Trophoblast cell (in vitro differentiated cells and primary cell): ENCODE measurements at regions not wholly inside any gene's neighbourhood (a gene's known extent, or its start where the extent isn't known, plus 50 kb on each side); places are given as distances from the start of the nearest gene placed in this dataset.

Experiments used
- DNase-seq, 2 donors: peaks; one replicate each; pipeline ENCODE4 v3.0.0-alpha.2; 2016
- H2AFZ ChIP-seq: 2 replicates; pipeline ENCODE4 v1.6.1; 2013; ENCODE audit warnings: low read length, moderate library complexity, mild to moderate bottlenecking; ENCODE audit not compliant: insufficient read depth, poor library complexity
- H2AK5ac ChIP-seq: 2 replicates; pipeline ENCODE4 v1.6.1; 2013; ENCODE audit warnings: mild to moderate bottlenecking, low read length
- H2BK120ac ChIP-seq: 2 replicates; pipeline ENCODE4 v1.6.1; 2013; ENCODE audit warnings: low read length, mild to moderate bottlenecking, moderate library complexity; ENCODE audit not compliant: insufficient read depth, poor library complexity
- H2BK12ac ChIP-seq: 2 replicates; pipeline ENCODE4 v1.6.1; 2013; ENCODE audit warnings: mild to moderate bottlenecking, low read length, moderate library complexity
- H2BK5ac ChIP-seq: 2 replicates; pipeline ENCODE4 v1.6.1; 2013; ENCODE audit warnings: low read length, low read depth, moderate library complexity, mild to moderate bottlenecking; ENCODE audit not compliant: poor library complexity
- H3K14ac ChIP-seq: 2 replicates; pipeline ENCODE4 v1.6.1; 2013; ENCODE audit warnings: mild to moderate bottlenecking, low read length
- H3K18ac ChIP-seq: 2 replicates; pipeline ENCODE4 v1.6.1; 2013; ENCODE audit warnings: mild to moderate bottlenecking, low read length
- H3K23ac ChIP-seq: 2 replicates; pipeline ENCODE4 v1.6.1; 2013; ENCODE audit warnings: low read length
- H3K27ac ChIP-seq: 2 replicates; pipeline ENCODE4 v1.5.1; 2013; ENCODE audit warnings: low read depth, mild to moderate bottlenecking, inconsistent platforms, low read length, moderate library complexity
- H3K27me3 ChIP-seq: 2 replicates; pipeline ENCODE4 v1.6.1; 2013; ENCODE audit warnings: inconsistent platforms, mild to moderate bottlenecking, low read length, moderate library complexity; ENCODE audit not compliant: insufficient read depth
- H3K36me3 ChIP-seq, 2 experiments: 1 replicate in 1 of 2; 2 replicates in 1 of 2; pipeline ENCODE4 v1.6.1; 2013; ENCODE audit warnings: low read length in 2 of 2, mild to moderate bottlenecking in 2 of 2, moderate library complexity in 1 of 2; ENCODE audit not compliant: insufficient read depth in 2 of 2, control insufficient read depth in 1 of 2
- H3K4ac ChIP-seq: 2 replicates; pipeline ENCODE4 v1.6.1; 2013; ENCODE audit warnings: low read depth, mild to moderate bottlenecking, low read length, moderate library complexity
- H3K4me1 ChIP-seq, 2 experiments: 1 replicate in 1 of 2; 2 replicates in 1 of 2; pipeline ENCODE4 v1.6.1; 2013; ENCODE audit warnings: low read length in 2 of 2, mild to moderate bottlenecking in 2 of 2, moderate library complexity in 1 of 2; ENCODE audit not compliant: insufficient read depth in 2 of 2, control insufficient read depth in 1 of 2
- H3K4me2 ChIP-seq: 2 replicates; pipeline ENCODE4 v1.6.1; 2013; ENCODE audit warnings: inconsistent platforms, mild to moderate bottlenecking, low read length, moderate library complexity
- H3K4me3 ChIP-seq: 2 replicates; pipeline ENCODE4 v1.5.1; 2013; ENCODE audit warnings: mild to moderate bottlenecking, low read depth, low read length, inconsistent platforms
- H3K79me1 ChIP-seq: one replicate; pipeline ENCODE4 v1.6.1; 2013; ENCODE audit warnings: low read length
- H3K79me2 ChIP-seq: 2 replicates; pipeline ENCODE4 v1.6.1; 2013; ENCODE audit warnings: low read length, mild to moderate bottlenecking; ENCODE audit not compliant: control insufficient read depth, insufficient read depth, poor library complexity
- H3K9ac ChIP-seq: 2 replicates; pipeline ENCODE4 v1.6.1; 2013; ENCODE audit warnings: mild to moderate bottlenecking, low read length
- H3K9me3 ChIP-seq: 2 replicates; pipeline ENCODE4 v1.6.1; 2013; ENCODE audit warnings: low read depth, mild to moderate bottlenecking, control low read depth, inconsistent platforms, low read length; ENCODE audit not compliant: insufficient read depth
- H4K12ac ChIP-seq: 2 replicates; pipeline ENCODE4 v1.6.1; 2013; ENCODE audit warnings: low read depth, mild to moderate bottlenecking, low read length, moderate library complexity
- H4K8ac ChIP-seq: 2 replicates; pipeline ENCODE4 v1.6.1; 2013; ENCODE audit warnings: low read depth, mild to moderate bottlenecking, low read length, moderate library complexity
- H4K91ac ChIP-seq: one replicate; pipeline ENCODE4 v1.6.1; 2013; ENCODE audit warnings: low read depth, mild to moderate bottlenecking, low read length, moderate library complexity
- WGBS: extraction: QIAGEN DNeasy Blood & Tissue Kit; methylation state at CpG from one replicate; pipeline ENCODE4 v1.1.7; 2013; ENCODE audit warnings: missing lambda C conversion rate; ENCODE audit not compliant: insufficient read length, insufficient coverage; ENCODE audit errors: extremely low coverage; 5-methylcytosine and 5-hydroxymethylcytosine counted together

DNA sequence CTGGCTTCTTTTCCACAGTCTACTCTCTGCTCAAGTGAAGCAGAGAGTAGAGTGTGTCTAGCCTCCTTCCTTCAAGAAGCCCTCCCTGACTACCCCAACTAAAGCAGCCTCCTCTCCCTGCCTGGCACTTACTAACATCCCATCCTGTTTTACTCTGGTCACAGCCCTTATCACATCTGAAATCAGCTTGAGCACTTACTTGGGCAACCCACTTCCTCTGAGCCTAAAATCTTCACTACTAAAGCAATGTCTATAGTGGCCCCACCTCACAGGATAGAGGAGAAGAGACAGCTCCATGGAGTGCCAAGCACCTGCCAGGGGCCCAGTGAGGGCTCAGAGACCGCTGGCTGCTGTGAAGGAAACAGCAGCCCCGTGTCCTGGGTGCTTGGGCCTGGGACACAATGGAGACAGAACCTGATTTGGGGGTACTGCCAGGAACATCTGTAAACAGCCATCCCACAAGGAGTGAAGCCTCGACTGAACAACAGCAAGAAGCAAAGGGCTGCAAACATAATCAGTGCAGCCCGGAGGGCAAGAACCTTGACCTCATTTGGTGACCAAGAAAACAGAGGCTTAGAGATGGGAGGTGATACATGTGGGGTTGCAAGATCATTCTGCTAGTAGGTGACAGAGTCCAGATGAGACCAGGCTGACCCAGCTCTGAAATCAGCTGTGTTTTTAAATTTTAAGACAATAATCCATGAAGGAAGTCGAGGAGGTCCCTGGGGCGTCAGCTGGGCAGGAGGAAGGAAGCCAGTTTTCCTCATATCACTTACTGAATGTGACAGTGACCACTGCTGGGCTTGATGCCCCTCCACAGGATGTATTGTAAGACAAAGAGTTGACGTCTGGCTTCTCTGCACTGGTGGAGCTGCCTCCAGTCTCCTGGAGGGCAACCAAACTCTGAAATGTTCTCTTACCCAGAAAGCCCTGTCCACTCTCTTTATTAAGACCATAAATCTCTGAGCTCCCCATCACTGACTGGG lies 710.6 kb downstream of the MATN1 start:
- Histone ChIP-seq H2BK12ac (no peak overlapping the region), H3K4me2 (no peak overlapping the region), H3K4me3 (no peak overlapping the region), H3K9ac (no peak overlapping the region), H2AK5ac (no peak overlapping the region), H2BK5ac (no peak overlapping the region), H3K9me3 (peaks cover 3% of the 10 kb centered on the region), H3K36me3 (no peaks in the 10 kb centered on the region), H3K14ac (no peak overlapping the region), H3K27ac (no peak overlapping the region), H3K23ac (no peak overlapping the region), H3K4me1 (no peaks in the 10 kb centered on the region), H4K91ac (no peak overlapping the region), H2BK120ac (no peak overlapping the region), H3K79me2 (no peaks in the 10 kb centered on the region), H3K4ac (no peak overlapping the region), H4K8ac (no peak overlapping the region), H3K79me1 (no peaks in the 10 kb centered on the region), H3K27me3 (no peaks in the 10 kb centered on the region), H2AFZ (no peak overlapping the region), H4K12ac (no peak overlapping the region), H3K18ac (no peak overlapping the region)
- DNase-seq, result no peak
- no CpG with 5 or more reads among the region's 7 CpGs for WGBS

DNA sequence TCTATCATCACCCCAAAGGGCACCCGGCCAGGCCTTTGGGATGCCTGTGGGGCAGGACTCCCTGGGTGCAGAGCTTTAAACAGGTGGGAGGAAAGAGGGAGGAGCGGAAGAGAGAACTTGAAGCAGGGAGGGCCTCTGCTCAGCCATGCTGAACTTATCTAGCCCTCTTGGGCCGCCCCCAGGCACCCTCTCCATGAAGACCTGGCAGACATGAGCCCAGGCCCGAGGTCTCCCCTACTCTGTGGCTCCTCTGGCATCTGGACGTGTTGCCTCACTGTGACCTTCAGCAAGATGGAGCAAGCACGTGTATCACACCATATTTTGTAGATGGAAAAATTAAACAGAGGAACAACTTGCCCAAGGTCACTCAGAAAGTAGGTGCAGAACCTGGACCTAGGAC lies 711.4 kb downstream of the MATN1 start:
- no peak overlapping the region for H2BK12ac ChIP-seq
- no peaks in the 10 kb centered on the region for H3K4me1 ChIP-seq
- H3K79me2 ChIP-seq, result no peaks in the 10 kb centered on the region
- no peak overlapping the region for H4K91ac ChIP-seq
- no peak overlapping the region for H2AFZ ChIP-seq
- no peak overlapping the region for H4K12ac ChIP-seq
- peaks cover 3% of the 10 kb centered on the region for H3K9me3 ChIP-seq
- no peak overlapping the region for H2AK5ac ChIP-seq
- H2BK120ac ChIP-seq, result no peak overlapping the region
- no peak overlapping the region for H3K4ac ChIP-seq
- DNase-seq, result no peak
- WGBS, result no CpG with 5 or more reads among the region's 6 CpGs
- H3K14ac ChIP-seq, result no peak overlapping the region
- no peak overlapping the region for H3K4me2 ChIP-seq
- no peak overlapping the region for H3K18ac ChIP-seq
- no peaks in the 10 kb centered on the region for H3K27me3 ChIP-seq
- no peaks in the 10 kb centered on the region for H3K79me1 ChIP-seq
- H3K36me3 ChIP-seq, result no peaks in the 10 kb centered on the region
- no peak overlapping the region for H3K27ac ChIP-seq
- H2BK5ac ChIP-seq, result no peak overlapping the region
- no peak overlapping the region for H3K23ac ChIP-seq
- no peak overlapping the region for H3K4me3 ChIP-seq
- H4K8ac ChIP-seq, result no peak overlapping the region
- H3K9ac ChIP-seq, result no peak overlapping the region

GRCh38 chr1:30010506-30011106 lies 712.8 kb downstream of the MATN1 start:
- no peaks in the 10 kb centered on the region for H3K36me3 ChIP-seq
- no peak overlapping the region for H4K91ac ChIP-seq
- no peak overlapping the region for H3K18ac ChIP-seq
- no peak for DNase-seq
- no peak overlapping the region for H3K4me2 ChIP-seq
- WGBS, result no CpG with 5 or more reads among the region's 16 CpGs
- peaks cover 3% of the 10 kb centered on the region for H3K9me3 ChIP-seq
- no peak overlapping the region for H3K9ac ChIP-seq
- H3K79me2 ChIP-seq, result no peaks in the 10 kb centered on the region
- no peaks in the 10 kb centered on the region for H3K79me1 ChIP-seq
- no peak overlapping the region for H3K14ac ChIP-seq
- H3K27ac ChIP-seq, result no peak overlapping the region
- no peaks in the 10 kb centered on the region for H3K4me1 ChIP-seq
- H3K23ac ChIP-seq, result no peak overlapping the region
- H2AK5ac ChIP-seq, result no peak overlapping the region
- H3K27me3 ChIP-seq, result no peaks in the 10 kb centered on the region
- H2BK120ac ChIP-seq, result no peak overlapping the region
- no peak overlapping the region for H3K4ac ChIP-seq
- no peak overlapping the region for H2AFZ ChIP-seq
- no peak overlapping the region for H2BK12ac ChIP-seq
- H4K8ac ChIP-seq, result no peak overlapping the region
- H4K12ac ChIP-seq, result no peak overlapping the region
- no peak overlapping the region for H3K4me3 ChIP-seq
- no peak overlapping the region for H2BK5ac ChIP-seq

GRCh38 chr1:30009720-30010119 lies 713.7 kb downstream of the MATN1 start:
- WGBS, result no CpG with 5 or more reads among the region's 2 CpGs
- no peaks in the 10 kb centered on the region for H3K36me3 ChIP-seq

More at GRCh38 chr1:30009720-30010119, 713.7 kb downstream of the MATN1 start:
- Histone ChIP-seq H2AFZ (no peak overlapping the region), H3K4ac (no peak overlapping the region), H4K91ac (no peak overlapping the region), H3K23ac (no peak overlapping the region), H3K27ac (no peak overlapping the region), H4K12ac (no peak overlapping the region), H3K79me1 (no peaks in the 10 kb centered on the region), H3K4me3 (no peak overlapping the region), H3K27me3 (no peaks in the 10 kb centered on the region), H3K9ac (no peak overlapping the region), H3K4me2 (no peak overlapping the region), H3K18ac (no peak overlapping the region), H3K9me3 (peaks cover 3% of the 10 kb centered on the region), H2BK5ac (no peak overlapping the region), H2BK12ac (no peak overlapping the region), H2BK120ac (no peak overlapping the region), H4K8ac (no peak overlapping the region), H3K79me2 (no peaks in the 10 kb centered on the region), H3K14ac (no peak overlapping the region), H2AK5ac (no peak overlapping the region), H3K4me1 (no peaks in the 10 kb centered on the region)
- DNase-seq, result no peak
